ENCODE measurements at regions not wholly inside any gene's neighbourhood (a gene's known extent, or its start where the extent isn't known, plus 50 kb on each side); places are given as distances from the start of the nearest gene placed in this dataset.

GRCh38 chr10:62453274-62453673 lies 79.1 kb downstream of the ZNF365 start:
- ChIA-PET POLR2A (no interaction called here), CTCF (no interaction called here)
- no peak for DNase-seq (ENCODE audit: extremely low spot score)
- TF ChIP-seq PKNOX1 (IDR thresholded peaks at IDR 0.05) (no peak), TARDBP (IDR thresholded peaks at IDR 0.05) (no peak)

- TF ChIP-seq TARDBP (IDR thresholded peaks at IDR 0.05), result no peak
- no peak for TF ChIP-seq CTBP1 (IDR thresholded peaks at IDR 0.05; ENCODE audit: borderline replicate concordance)
- no peak for DNase-seq (ENCODE audit: extremely low spot score)
- ChIA-PET POLR2A (no interaction called here), CTCF (no interaction called here)
These were observed 80.7 kb downstream of the ZNF365 start for GRCh38 chr10:62454687-62455397.

GRCh38 chr10:62456611-62457101 lies 82.5 kb downstream of the ZNF365 start:
- CTCF ChIA-PET, result interaction anchor here (0.7 kb wide), 1 partner anchor 176 kb away, joined by 3 read pairs; no protein-coding TSS in a partner anchor

GRCh38 chr10:62457196-62457595 lies 83.0 kb downstream of the ZNF365 start:
- TF ChIP-seq FOXM1 (IDR thresholded peaks at IDR 0.05; ENCODE audit: borderline replicate concordance), result no peak
- TF ChIP-seq BHLHE40 (IDR thresholded peaks at IDR 0.05; ENCODE audit: borderline replicate concordance), result no peak
- no peak for TF ChIP-seq PKNOX1 (IDR thresholded peaks at IDR 0.05)
- no peak for TF ChIP-seq ARNT (IDR thresholded peaks at IDR 0.05)
- no peak for TF ChIP-seq LEF1 (IDR thresholded peaks at IDR 0.05; ENCODE audit: borderline replicate concordance)
- TF ChIP-seq FOXA1 (IDR thresholded peaks at IDR 0.05), result no peak
- TF ChIP-seq NFRKB (IDR thresholded peaks at IDR 0.05), result no peak
- TF ChIP-seq L3MBTL2 (conservative IDR thresholded peaks at IDR 0.05), result no peak
- TF ChIP-seq CTBP1 (IDR thresholded peaks at IDR 0.05; ENCODE audit: borderline replicate concordance), result no peak
- no peak for TF ChIP-seq SUZ12 (IDR thresholded peaks at IDR 0.05)
- TF ChIP-seq ELF4 (IDR thresholded peaks at IDR 0.05), result no peak

More at GRCh38 chr10:62456611-62457101, 82.5 kb downstream of the ZNF365 start:
- TF ChIP-seq FOXM1 (IDR thresholded peaks at IDR 0.05; ENCODE audit: borderline replicate concordance), result no peak
- no peak for TF ChIP-seq CTBP1 (IDR thresholded peaks at IDR 0.05; ENCODE audit: borderline replicate concordance)
- TF ChIP-seq TARDBP (IDR thresholded peaks at IDR 0.05), result no peak
- TF ChIP-seq FOXK2 (IDR thresholded peaks at IDR 0.05), result no peak
- no peak for TF ChIP-seq NFRKB (IDR thresholded peaks at IDR 0.05)
- no peak for TF ChIP-seq ELF4 (IDR thresholded peaks at IDR 0.05)
- TF ChIP-seq BHLHE40 (IDR thresholded peaks at IDR 0.05; ENCODE audit: borderline replicate concordance), result no peak
- no peak for TF ChIP-seq ARNT (IDR thresholded peaks at IDR 0.05)
- no peak for TF ChIP-seq SP1 (IDR thresholded peaks at IDR 0.05)
- no peak for TF ChIP-seq LEF1 (IDR thresholded peaks at IDR 0.05; ENCODE audit: borderline replicate concordance)
- no peak for TF ChIP-seq FOXA1 (IDR thresholded peaks at IDR 0.05)
- no peak for TF ChIP-seq ZNF384 (IDR thresholded peaks at IDR 0.05)
- no peak for TF ChIP-seq SUZ12 (IDR thresholded peaks at IDR 0.05)
- no peak for TF ChIP-seq L3MBTL2 (conservative IDR thresholded peaks at IDR 0.05)
- no peak for TF ChIP-seq PKNOX1 (IDR thresholded peaks at IDR 0.05)
- no peak for TF ChIP-seq HDGF (IDR thresholded peaks at IDR 0.05; ENCODE audit: borderline replicate concordance)
- POLR2A ChIA-PET, result no interaction called here
- DNase-seq (ENCODE audit: extremely low spot score), result no peak

GRCh38 chr10:62457598-62457997 lies 83.4 kb downstream of the ZNF365 start:
- no peak for TF ChIP-seq SUZ12 (IDR thresholded peaks at IDR 0.05)
- no peak for TF ChIP-seq SP1 (IDR thresholded peaks at IDR 0.05)
- TF ChIP-seq TARDBP (IDR thresholded peaks at IDR 0.05), result no peak
- no peak for TF ChIP-seq HDGF (IDR thresholded peaks at IDR 0.05; ENCODE audit: borderline replicate concordance)
- TF ChIP-seq FOXM1 (IDR thresholded peaks at IDR 0.05; ENCODE audit: borderline replicate concordance), result no peak
- TF ChIP-seq BHLHE40 (IDR thresholded peaks at IDR 0.05; ENCODE audit: borderline replicate concordance), result no peak
- no peak for TF ChIP-seq ZNF384 (IDR thresholded peaks at IDR 0.05)
- no peak for TF ChIP-seq L3MBTL2 (conservative IDR thresholded peaks at IDR 0.05)
- TF ChIP-seq FOXA1 (IDR thresholded peaks at IDR 0.05), result no peak
- TF ChIP-seq PKNOX1 (IDR thresholded peaks at IDR 0.05), result no peak
- no peak for TF ChIP-seq LEF1 (IDR thresholded peaks at IDR 0.05; ENCODE audit: borderline replicate concordance)
- TF ChIP-seq ELF4 (IDR thresholded peaks at IDR 0.05), result no peak
- TF ChIP-seq ARNT (IDR thresholded peaks at IDR 0.05), result no peak
- TF ChIP-seq CTBP1 (IDR thresholded peaks at IDR 0.05; ENCODE audit: borderline replicate concordance), result no peak
- TF ChIP-seq NFRKB (IDR thresholded peaks at IDR 0.05), result no peak
- no peak for TF ChIP-seq FOXK2 (IDR thresholded peaks at IDR 0.05)
- POLR2A ChIA-PET, result no interaction called here
- DNase-seq (ENCODE audit: extremely low spot score), result no peak
- CTCF ChIA-PET, result interaction anchor here (0.7 kb wide), 1 partner anchor 175 kb away, joined by 3 read pairs; no protein-coding TSS in a partner anchor

More at GRCh38 chr10:62457196-62457595, 83.0 kb downstream of the ZNF365 start:
- CTCF ChIA-PET, result interaction anchor here (0.7 kb wide), 1 partner anchor 176 kb away, joined by 3 read pairs; no protein-coding TSS in a partner anchor
- DNase-seq (ENCODE audit: extremely low spot score), result no peak
- POLR2A ChIA-PET, result no interaction called here

- DNase-seq (ENCODE audit: extremely low spot score), result no peak
- no peak for TF ChIP-seq SP1 (IDR thresholded peaks at IDR 0.05)
- no peak for TF ChIP-seq ZNF384 (IDR thresholded peaks at IDR 0.05)
- TF ChIP-seq HDGF (IDR thresholded peaks at IDR 0.05; ENCODE audit: borderline replicate concordance), result no peak
- TF ChIP-seq SUZ12 (IDR thresholded peaks at IDR 0.05), result no peak
- TF ChIP-seq ELF4 (IDR thresholded peaks at IDR 0.05), result no peak
- TF ChIP-seq BHLHE40 (IDR thresholded peaks at IDR 0.05; ENCODE audit: borderline replicate concordance), result no peak
- CTCF ChIA-PET, result interaction anchor here (0.8 to 1.0 kb wide), 2 partner anchors 19 to 22 kb away, joined by 4 read pairs; no protein-coding TSS in a partner anchor
- POLR2A ChIA-PET, result no interaction called here
These were observed 84.9 kb downstream of the ZNF365 start for GRCh38 chr10:62459072-62459471.
